ENCODE measurements at regions not wholly inside any gene's neighbourhood (a gene's known extent, or its start where the extent isn't known, plus 50 kb on each side); places are given as distances from the start of the nearest gene placed in this dataset.
"Not testable (repeated sequence)": the region's sequence is repeated elsewhere in the genome, so short reads cannot be mapped to it uniquely, and the experiment has no call there.

GRCh38 chr12:74171478-74171909 lies 366.1 kb upstream of the ATXN7L3B start:
- Mint-ChIP-seq H3K9me3 (peaks cover 5% of the 10 kb centered on the region), H3K27me3 (no peaks in the 10 kb centered on the region), H3K36me3 (ENCODE audit: low read depth) (no peaks in the 10 kb centered on the region), H3K4me3 (no peak overlapping the region), H3K4me1 (no peaks in the 10 kb centered on the region), H3K27ac (no peak overlapping the region)
- intact Hi-C loops (cut with micrococcal nuclease) = no loop called here
- no peak for ATAC-seq (ENCODE audit: low read depth)
- no peak for DNase-seq
- TF ChIP-seq CTCF (IDR thresholded peaks at IDR 0.05) = no peak
- ChIA-PET POLR2A (no interaction called here), CTCF (no interaction called here)

GRCh38 chr12:74174961-74175360 lies 362.7 kb upstream of the ATXN7L3B start:
- H3K9me3 Mint-ChIP-seq = peaks cover 12% of the 10 kb centered on the region
- ATAC-seq (ENCODE audit: low read depth); DNase-seq; H3K4me3 Mint-ChIP-seq; intact Hi-C loops (cut with micrococcal nuclease); CTCF ChIA-PET; H3K27me3 Mint-ChIP-seq; POLR2A ChIA-PET; H3K36me3 Mint-ChIP-seq (ENCODE audit: low read depth); H3K4me1 Mint-ChIP-seq; H3K27ac Mint-ChIP-seq: not testable (repeated sequence)

GRCh38 chr12:74185360-74185759 lies 352.3 kb upstream of the ATXN7L3B start:
- intact Hi-C loops (cut with micrococcal nuclease) = no loop called here
- no peak overlapping the region for H3K4me3 Mint-ChIP-seq

GRCh38 chr12:74193191-74193590 lies 344.4 kb upstream of the ATXN7L3B start:
- Mint-ChIP-seq H3K27me3 (no peaks in the 10 kb centered on the region), H3K4me3 (no peak overlapping the region), H3K36me3 (ENCODE audit: low read depth) (no peaks in the 10 kb centered on the region), H3K27ac (no peak overlapping the region), H3K9me3 (peaks cover 4% of the 10 kb centered on the region), H3K4me1 (no peaks in the 10 kb centered on the region)
- DNase-seq (no peak), ATAC-seq (ENCODE audit: low read depth) (no peak)
- intact Hi-C loops (cut with micrococcal nuclease) = no loop called here
- ChIA-PET CTCF (no interaction called here), POLR2A (no interaction called here)
- TF ChIP-seq CTCF (IDR thresholded peaks at IDR 0.05) = no peak

More at GRCh38 chr12:74185360-74185759, 352.3 kb upstream of the ATXN7L3B start:
- peaks cover 3% of the 10 kb centered on the region for H3K9me3 Mint-ChIP-seq
- no peaks in the 10 kb centered on the region for H3K4me1 Mint-ChIP-seq
- no peak for TF ChIP-seq CTCF (IDR thresholded peaks at IDR 0.05)
- CTCF ChIA-PET = no interaction called here
- no peaks in the 10 kb centered on the region for H3K27me3 Mint-ChIP-seq
- POLR2A ChIA-PET = no interaction called here
- no peak for ATAC-seq (ENCODE audit: low read depth)
- no peak for DNase-seq
- H3K36me3 Mint-ChIP-seq (ENCODE audit: low read depth) = no peaks in the 10 kb centered on the region
- no peak overlapping the region for H3K27ac Mint-ChIP-seq

- Mint-ChIP-seq H3K9me3 (peaks cover 21% of the 10 kb centered on the region), H3K4me3 (no peak overlapping the region), H3K27ac (no peak overlapping the region), H3K27me3 (no peaks in the 10 kb centered on the region), H3K36me3 (ENCODE audit: low read depth) (no peaks in the 10 kb centered on the region), H3K4me1 (no peaks in the 10 kb centered on the region)
- no peak for TF ChIP-seq CTCF (IDR thresholded peaks at IDR 0.05)
- DNase-seq = no peak
- ChIA-PET POLR2A (no interaction called here), CTCF (no interaction called here)
- intact Hi-C loops (cut with micrococcal nuclease) = no loop called here
- no peak for ATAC-seq (ENCODE audit: low read depth)
Observed at GRCh38 chr12:74204236-74204635, 333.4 kb upstream of the ATXN7L3B start.

- Mint-ChIP-seq H3K27me3 (no peaks in the 10 kb centered on the region), H3K27ac (no peak overlapping the region), H3K36me3 (ENCODE audit: low read depth) (no peaks in the 10 kb centered on the region), H3K4me3 (no peak overlapping the region), H3K4me1 (no peaks in the 10 kb centered on the region), H3K9me3 (no peaks in the 10 kb centered on the region)
- ATAC-seq (ENCODE audit: low read depth) (no peak), DNase-seq (no peak)
- TF ChIP-seq CTCF (IDR thresholded peaks at IDR 0.05) = no peak
- intact Hi-C loops (cut with micrococcal nuclease) = no loop called here
- POLR2A ChIA-PET = no interaction called here
- CTCF ChIA-PET = no interaction called here
Observed at GRCh38 chr12:74227846-74228545, 309.6 kb upstream of the ATXN7L3B start.

Data from activated B cell treated with CpG ODN at 0.5 μM for 24 hours (primary cell).